ENCODE measurements at regions not wholly inside any gene's neighbourhood (a gene's known extent, or its start where the extent isn't known, plus 50 kb on each side); places are given as distances from the start of the nearest gene placed in this dataset.

GRCh38 chr1:193320270-193320669 is 133.9 kb upstream of the B3GALT2 start:
- Histone ChIP-seq H4K20me1 (ENCODE audit: insufficient read depth) (no peaks in the 10 kb centered on the region), H3K9me3 (ENCODE audit: insufficient read depth, low read depth) (no peaks in the 10 kb centered on the region), H3K9me2 (ENCODE audit: insufficient read depth) (no peaks in the 10 kb centered on the region), H2AFZ (no peak overlapping the region), H3K79me2 (ENCODE audit: low read depth) (no peaks in the 10 kb centered on the region), H3K4me2 (no peak overlapping the region), H3K36me3 (ENCODE audit: low read depth) (no peaks in the 10 kb centered on the region), H3K27ac (no peak overlapping the region), H3F3A (ENCODE audit: insufficient read depth, low read depth) (no peaks in the 10 kb centered on the region), H3K4me3 (no peak overlapping the region), H3K27me3 (ENCODE audit: insufficient read depth, low read depth) (no peaks in the 10 kb centered on the region), H3K4me1 (replicated peaks; ENCODE audit: insufficient read depth) (0 out of 2 replicates have a peak, but pooled peaks cover 7% of the 10 kb centered on the region)
- intact Hi-C loops (cut with micrococcal nuclease; ENCODE audit: unreplicated experiment), result no loop called here
- DNase-seq, result no peak
- no TSS peak for BruUV-seq (replicated peaks)
- ChIA-PET CTCF (no interaction called here), POLR2A (ENCODE audit: unreplicated experiment) (no interaction called here)
- TF ChIP-seq EZH2 (IDR thresholded peaks at IDR 0.05; ENCODE audit: low read depth), result no peak
- no peak for TF ChIP-seq CTCF (conservative IDR thresholded peaks at IDR 0.05)

DNA sequence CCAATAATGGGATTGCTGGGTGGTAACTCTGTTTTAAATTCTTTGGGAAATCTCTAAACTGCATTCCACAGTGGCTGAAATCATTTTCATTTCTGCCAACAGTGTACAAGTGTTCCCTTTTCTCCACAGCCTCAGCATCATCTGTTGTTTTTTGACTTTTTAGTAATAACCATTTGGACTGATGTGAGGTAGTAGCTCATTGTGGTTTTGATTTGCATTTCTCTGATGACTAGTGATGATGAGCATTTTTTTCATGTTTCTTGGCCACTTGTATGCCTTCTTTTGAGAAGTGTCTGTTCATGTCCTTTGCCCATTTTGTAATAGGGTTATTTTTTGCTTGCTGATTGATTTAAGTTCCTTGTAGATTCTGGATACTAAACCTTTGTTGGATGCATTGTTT is 131.9 kb upstream of the B3GALT2 start:
- no peak for TF ChIP-seq EZH2 (IDR thresholded peaks at IDR 0.05; ENCODE audit: low read depth)
- TF ChIP-seq CTCF (conservative IDR thresholded peaks at IDR 0.05), result no peak
- no peaks in the 10 kb centered on the region for H4K20me1 ChIP-seq (ENCODE audit: insufficient read depth)
- CTCF ChIA-PET, result no interaction called here
- POLR2A ChIA-PET (ENCODE audit: unreplicated experiment), result no interaction called here
- no peak overlapping the region for H3K4me2 ChIP-seq
- H3K36me3 ChIP-seq (ENCODE audit: low read depth), result no peaks in the 10 kb centered on the region
- no TSS peak for BruUV-seq (replicated peaks)
- no peaks in the 10 kb centered on the region for H3K79me2 ChIP-seq (ENCODE audit: low read depth)
- H3K4me1 ChIP-seq (replicated peaks; ENCODE audit: insufficient read depth), result 0 out of 2 replicates have a peak, but pooled peaks cover 7% of the 10 kb centered on the region
- H3K27me3 ChIP-seq (ENCODE audit: insufficient read depth, low read depth), result no peaks in the 10 kb centered on the region
- intact Hi-C loops (cut with micrococcal nuclease; ENCODE audit: unreplicated experiment), result no loop called here
- no peak overlapping the region for H2AFZ ChIP-seq
- no peaks in the 10 kb centered on the region for H3K9me2 ChIP-seq (ENCODE audit: insufficient read depth)
- H3K9me3 ChIP-seq (ENCODE audit: insufficient read depth, low read depth), result no peaks in the 10 kb centered on the region
- H3F3A ChIP-seq (ENCODE audit: insufficient read depth, low read depth), result no peaks in the 10 kb centered on the region
- H3K27ac ChIP-seq, result no peak overlapping the region
- no peak for DNase-seq
- no peak overlapping the region for H3K4me3 ChIP-seq

DNA sequence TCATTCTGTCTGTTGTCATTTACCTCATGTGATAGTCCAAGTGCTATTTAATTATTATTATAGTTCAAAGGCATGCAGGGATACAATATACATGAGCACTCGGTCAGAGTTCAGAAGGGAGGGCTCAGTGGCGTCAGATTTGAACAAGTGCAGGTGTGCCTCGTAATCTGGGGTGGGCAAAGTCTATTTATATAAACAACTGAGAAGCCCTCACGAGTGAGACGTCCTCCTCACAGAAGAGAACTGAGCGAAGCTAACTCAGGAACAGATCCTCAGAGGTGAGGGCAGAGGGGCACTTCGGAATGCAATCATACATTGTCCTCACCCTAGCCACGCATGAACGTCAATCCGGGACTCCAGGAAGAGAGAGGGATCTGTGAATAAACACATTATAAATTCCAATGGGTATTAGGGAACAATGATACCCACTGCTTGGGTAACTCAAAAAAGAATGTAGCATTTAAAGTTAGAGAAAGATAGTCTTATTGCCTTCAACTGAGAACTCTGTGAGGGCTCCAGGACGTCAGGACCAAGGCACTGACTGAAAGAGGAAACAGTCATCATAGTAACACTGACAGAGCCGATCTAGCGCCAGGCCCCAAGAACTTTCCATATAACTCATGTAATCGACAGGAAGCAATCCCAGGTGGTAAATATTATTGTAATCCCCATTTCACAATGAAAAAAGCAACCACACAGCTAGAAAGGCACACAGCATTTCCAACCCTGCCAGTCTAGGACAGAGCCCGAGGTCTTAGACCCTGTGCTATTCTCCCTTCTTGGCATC is 127.1 kb upstream of the B3GALT2 start:
- Histone ChIP-seq H3K9me2 (ENCODE audit: insufficient read depth) (no peaks in the 10 kb centered on the region), H3K4me1 (replicated peaks; ENCODE audit: insufficient read depth) (no peaks in the 10 kb centered on the region), H2AFZ (no peak overlapping the region), H3K79me2 (ENCODE audit: low read depth) (no peaks in the 10 kb centered on the region), H3K4me2 (no peak overlapping the region), H3K27me3 (ENCODE audit: insufficient read depth, low read depth) (no peaks in the 10 kb centered on the region), H3F3A (ENCODE audit: insufficient read depth, low read depth) (no peaks in the 10 kb centered on the region), H3K27ac (no peak overlapping the region), H4K20me1 (ENCODE audit: insufficient read depth) (no peaks in the 10 kb centered on the region), H3K4me3 (no peak overlapping the region), H3K36me3 (ENCODE audit: low read depth) (no peaks in the 10 kb centered on the region), H3K9me3 (ENCODE audit: insufficient read depth, low read depth) (no peaks in the 10 kb centered on the region)
- TF ChIP-seq CTCF (conservative IDR thresholded peaks at IDR 0.05), result no peak
- no peak for TF ChIP-seq EZH2 (IDR thresholded peaks at IDR 0.05; ENCODE audit: low read depth)
- POLR2A ChIA-PET (ENCODE audit: unreplicated experiment), result no interaction called here
- no TSS peak for BruUV-seq (replicated peaks)
- intact Hi-C loops (cut with micrococcal nuclease; ENCODE audit: unreplicated experiment), result no loop called here
- CTCF ChIA-PET, result no interaction called here
- DNase-seq, result no peak

Measured in PC-9 (cell line).